Forelimb muscle (tissue), 1 donor: ENCODE measurements at regions not wholly inside any gene's neighbourhood (a gene's known extent, or its start where the extent isn't known, plus 50 kb on each side); places are given as distances from the start of the nearest gene placed in this dataset.

ENCODE experiments used
- DNase-seq: peaks from one replicate; pipeline ENCODE4 v3.0.0-alpha.2; 2013; ENCODE audit warnings: low read depth

DNA sequence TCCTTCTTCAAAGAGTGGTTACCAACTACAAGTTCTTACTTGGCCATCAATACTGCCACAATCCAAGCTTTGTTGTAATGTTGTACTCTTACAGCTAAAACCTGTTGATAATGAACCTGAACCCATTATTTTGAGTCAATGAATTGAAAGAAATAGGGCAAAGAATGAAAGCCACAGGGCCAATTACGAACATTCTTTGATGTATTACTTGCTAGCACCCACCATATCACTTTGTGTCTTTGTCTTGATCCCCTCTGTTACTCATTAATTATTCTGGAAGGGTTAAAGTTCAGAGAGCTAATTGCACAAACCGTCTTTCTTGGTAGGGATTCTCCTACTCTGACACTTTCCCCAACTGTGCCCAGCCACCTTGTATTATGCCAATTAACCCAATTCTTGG is 53.2 kb upstream of the TFEC start:
- DNase-seq, result no peak

DNA sequence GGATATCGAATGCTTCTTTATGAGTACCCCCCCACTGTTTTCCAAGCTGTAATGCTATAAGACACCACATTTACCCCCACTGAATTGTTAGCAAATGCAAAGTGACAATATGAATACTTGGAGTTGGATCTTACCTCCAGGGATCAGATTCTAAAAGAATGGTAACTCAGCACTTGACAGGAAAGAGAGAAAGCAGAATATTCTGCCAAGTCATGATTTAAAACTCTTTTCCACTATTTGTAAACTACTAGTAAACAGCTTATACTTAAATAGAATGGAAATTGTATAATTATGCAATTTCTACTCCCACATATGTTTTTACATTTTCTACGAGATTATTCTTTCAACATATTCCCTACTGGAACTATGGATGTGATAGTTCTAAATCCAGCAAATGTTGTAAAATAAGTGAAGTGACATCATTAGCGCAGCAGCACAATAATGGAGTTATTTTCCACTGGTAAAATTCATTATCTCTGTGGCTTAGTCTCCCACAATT is 56.0 kb upstream of the TFEC start:
- no peak for DNase-seq

DNA sequence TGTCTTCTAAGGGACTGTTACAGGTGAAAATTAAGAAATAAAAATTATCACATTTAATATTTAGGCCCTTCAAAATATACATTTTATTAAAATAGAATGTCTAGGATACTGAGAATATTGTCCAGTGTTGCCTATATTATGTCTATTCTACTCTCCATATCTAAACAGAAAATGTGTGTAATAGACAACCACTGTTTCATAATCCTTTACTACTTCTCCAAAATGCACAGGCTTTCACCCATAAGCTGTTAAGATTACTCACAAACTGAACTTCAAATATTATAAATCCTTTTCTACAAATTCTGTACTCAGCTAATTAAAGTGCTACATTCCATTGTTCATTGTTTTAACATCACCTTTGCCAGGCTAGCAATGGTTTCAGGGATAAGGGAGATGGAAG is 56.7 kb upstream of the TFEC start:
- DNase-seq, result no peak

DNA sequence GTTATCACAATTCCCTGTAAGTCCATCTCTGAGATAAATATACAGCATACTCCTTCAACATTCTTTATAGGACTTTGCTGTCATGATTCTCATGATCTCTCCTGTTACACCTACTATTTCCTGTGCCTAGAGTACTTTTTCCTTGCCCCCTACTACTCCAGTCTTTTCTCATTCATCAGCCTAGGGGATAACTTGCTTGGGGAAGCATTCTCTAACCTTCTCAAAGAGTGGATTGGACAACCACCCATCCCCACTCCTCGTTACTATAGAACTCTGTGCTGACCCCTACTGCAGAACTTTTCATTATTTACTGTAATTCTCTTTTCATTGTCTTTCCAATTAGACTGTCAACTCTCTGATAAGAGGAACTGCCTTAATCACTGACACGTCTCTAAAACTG is 57.4 kb upstream of the TFEC start:
- DNase-seq, result no peak

DNA sequence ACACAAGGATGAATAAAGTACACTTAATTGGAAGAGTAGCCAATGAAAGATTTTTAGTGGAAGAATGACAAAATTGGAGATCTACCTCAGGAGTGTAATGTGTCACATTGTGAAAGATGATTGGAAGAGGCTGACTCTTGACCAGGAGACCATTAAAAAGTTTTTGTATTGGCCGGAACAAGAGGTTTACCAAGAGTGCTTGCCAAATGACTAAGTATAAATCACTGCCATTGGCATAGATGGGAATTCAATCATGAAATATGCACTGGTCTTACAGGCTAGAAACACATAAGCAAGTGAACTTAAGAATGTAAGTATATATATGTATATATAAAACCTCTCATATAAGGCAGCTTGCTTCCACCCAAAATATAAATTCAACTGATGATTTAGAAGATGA is 58.7 kb upstream of the TFEC start:
- no peak for DNase-seq

DNA sequence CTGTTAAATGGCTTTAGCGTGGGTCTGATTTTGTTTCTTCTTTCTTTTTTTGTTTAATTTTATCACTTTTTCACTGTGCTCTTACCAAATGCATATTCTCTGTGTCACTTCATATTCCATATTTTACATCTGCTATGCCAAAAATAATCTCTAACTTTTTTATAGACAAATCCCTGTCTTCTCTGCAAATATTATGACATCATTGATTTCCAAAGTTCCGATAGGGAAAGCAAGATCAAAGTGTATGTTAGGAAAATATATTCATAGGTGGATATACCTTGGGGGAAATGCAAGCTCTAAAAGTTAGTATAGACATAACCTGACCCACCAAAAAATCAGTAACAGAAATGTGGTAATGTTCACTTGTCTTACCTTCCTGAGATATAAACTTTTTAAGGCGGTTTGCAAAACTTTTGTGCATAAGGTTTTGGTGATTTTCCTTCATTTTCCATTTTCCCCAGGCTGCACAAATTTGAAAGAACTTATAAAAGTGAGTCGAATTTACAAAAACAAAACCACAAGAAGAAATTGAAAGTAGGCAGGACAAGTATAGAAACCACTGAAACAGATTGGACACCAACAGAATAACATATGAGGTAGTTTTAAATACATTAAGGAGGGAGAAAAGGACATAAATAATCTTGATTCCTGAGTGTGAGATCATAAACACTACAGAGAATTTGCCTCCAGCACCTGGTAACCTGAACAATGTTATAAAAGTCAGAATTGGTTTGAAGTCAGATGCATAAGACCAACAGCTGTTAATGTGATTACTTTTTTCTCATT is 63.1 kb upstream of the TFEC start:
- DNase-seq, result no peak

DNA sequence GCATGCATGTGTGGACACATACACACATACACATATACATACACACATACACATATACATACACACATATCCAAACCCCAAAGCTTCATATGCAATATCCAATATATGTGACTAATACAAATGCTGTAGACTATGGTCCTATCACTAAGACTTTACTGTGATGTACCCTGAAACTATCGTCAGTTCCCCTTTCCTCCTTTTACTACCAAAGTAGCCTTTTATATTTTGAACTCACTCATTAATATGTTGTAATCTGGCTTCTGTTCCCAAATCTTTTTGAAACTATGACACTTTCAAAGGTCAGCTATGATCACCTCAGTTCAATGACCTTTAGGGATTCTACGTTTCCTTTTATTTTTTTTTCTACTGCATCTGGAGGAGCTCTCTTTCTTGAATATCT is 64.8 kb upstream of the TFEC start:
- DNase-seq, result no peak

DNA sequence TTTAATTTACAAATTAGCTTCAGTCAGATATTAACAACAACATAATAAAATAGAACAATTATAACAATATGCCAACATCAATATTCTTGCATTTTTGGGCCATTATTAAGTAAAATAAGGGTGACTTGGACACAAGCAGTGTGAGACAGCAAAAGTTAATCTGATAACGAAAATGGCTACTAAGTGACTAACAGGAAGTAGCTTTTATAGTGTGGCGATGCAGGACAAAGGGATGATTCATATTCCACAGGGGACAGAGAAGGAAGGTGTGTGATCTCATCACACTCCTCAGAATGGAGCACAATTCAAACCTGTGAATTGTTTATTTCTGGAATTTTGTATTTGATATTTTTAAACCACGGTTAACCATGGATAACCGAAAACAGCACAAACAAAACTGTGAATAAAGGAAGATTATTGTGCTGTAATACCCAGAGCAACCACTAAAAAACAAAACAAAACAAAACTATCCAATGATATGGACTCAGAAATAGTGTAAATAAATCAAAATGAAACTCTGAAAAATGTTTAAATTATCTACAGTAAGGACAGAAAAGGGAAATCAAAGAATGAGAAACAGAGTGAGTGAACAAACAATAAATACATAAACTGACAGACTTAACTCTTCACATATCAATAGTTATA is 66.9 kb upstream of the TFEC start:
- DNase-seq, result no peak

DNA sequence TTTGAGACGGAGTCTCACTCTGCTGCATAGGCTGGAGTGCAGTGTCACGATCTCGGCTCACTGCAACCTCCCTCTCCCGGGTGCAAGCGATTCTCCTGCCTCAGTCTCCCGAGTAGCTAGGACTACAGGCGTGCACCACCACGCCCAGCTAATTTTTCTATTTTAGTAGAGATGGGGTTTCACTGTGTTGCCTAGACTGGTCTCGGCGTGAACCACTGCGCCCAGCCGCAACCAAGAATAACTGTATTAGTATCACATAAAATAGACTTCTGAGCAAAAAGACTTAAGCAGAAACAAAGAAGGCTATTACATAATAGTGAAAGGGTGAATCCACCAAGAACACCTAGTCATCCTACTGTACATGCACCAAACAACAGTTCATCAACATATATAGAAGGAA is 67.6 kb upstream of the TFEC start:
- no peak for DNase-seq

DNA sequence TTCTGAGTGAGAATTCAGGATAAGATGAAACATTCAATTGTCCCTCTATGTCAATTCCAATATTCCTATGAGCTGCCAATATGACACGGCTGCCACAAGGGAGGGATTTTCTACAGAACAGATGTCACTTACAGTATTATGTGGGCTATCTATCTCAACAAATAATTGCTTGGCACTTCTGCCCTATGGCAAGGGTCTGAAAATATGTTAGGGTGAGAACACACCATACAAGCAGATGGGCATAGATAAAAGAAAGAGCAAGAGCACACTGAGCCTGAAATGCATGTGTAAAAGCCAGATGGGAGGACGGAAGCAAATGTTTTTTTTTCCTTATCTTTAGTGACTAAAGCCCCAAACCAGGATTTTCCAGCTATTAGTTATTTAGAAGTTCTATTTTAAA is 70.1 kb upstream of the TFEC start:
- DNase-seq, result no peak

DNA sequence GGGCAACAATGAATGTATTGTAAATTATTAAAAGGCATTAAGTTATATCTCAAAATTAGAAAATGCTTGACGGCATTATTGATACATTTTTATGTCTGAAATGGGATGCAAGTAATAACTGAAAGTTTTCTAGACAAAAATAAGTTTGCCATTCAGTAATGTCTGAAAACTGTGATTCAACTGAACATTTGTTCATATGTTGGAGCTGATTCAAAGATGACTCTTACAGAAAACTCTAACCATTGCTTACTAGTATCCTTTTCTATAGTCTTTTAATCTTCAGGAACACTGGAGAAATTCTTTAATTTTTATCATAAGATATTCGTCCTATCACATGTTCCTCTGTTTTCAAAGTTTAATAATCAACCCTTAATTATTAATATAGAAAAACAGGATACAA is 71.1 kb upstream of the TFEC start:
- DNase-seq, result no peak

DNA sequence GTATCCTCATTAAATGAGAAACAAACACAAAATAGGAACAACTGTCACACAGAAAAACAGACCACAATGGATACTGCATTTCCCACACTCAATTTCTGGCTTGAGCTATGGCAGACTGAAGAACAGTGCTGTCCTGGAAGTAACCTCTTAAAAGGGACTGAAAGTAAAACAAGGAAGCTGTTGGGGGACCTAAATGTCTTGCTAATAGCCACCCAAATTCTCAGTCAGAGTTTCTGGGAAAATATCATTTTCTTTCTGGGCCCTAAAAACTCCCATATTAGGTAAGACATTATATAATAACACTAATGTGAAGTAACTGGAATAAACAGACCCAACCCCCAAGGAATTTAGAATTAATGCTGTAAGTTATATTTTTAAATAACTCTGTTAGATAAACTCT is 80.9 kb upstream of the TFEC start:
- no peak for DNase-seq

DNA sequence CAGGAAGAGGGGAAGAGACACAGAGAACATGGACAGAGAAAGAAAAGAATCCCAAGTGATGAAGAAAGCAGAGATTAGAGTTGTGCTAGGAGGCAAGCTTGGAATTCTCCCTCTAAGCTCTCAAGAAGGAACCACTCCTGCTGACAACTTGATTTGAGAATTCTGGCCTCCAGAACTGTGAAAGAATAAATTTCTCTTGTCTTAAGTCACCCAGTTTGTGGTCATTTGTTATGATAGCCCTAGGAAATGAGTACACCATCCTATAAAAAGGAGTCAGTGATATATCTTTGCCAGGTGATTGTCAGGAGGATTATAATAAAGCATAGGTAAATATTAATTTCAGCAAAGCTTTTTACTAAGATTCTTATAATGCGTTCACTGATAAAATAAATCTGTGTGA is 82.7 kb upstream of the TFEC start:
- DNase-seq, result no peak

DNA sequence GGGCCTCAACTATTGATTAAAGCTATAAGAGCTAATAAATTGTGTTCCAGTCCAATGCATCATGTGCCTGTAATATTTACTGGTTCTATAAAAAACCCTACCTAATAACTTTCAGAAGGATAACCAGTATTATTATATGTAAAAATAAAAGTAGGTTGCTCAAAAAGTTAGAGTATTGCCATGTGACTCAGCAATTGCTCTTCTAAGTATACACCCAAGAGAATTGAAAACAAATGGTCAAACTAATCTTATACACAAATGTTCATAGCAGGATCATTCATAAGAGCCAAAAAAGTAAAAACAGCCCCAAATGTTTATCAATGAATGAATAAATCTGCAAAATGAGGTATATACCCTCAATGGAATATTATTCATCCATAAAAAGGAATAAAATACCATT is 89.5 kb upstream of the TES start:
- no peak for DNase-seq

DNA sequence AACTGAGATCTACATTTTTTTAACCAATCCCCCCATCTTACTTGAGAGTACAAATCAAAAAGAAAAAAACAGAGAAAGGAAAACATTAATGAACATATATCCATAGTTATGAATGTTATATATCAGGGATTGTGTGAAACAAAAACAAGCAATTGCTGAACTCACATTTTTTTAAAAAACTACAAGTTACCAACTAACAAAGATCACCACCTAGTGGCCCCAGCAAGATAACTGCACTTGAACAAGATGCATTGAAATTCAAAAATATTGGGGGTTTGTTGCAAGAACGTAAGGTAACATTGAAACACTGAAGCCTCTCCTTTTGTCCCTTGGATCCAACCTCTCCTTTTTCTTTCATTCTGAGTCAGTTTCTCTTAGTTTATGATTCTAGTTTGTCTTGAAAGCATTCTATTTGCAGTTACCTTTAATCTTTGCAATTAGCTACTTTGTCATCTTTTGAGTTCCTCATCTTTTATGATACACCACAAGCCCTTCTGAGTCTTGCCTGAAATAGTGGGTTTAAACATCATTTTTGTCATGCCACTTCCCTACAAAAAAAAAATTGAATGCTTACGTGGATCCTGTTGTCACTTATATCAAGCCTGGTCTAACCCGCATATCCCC is 87.3 kb upstream of the TES start:
- DNase-seq, result peak; percentile 16

DNA sequence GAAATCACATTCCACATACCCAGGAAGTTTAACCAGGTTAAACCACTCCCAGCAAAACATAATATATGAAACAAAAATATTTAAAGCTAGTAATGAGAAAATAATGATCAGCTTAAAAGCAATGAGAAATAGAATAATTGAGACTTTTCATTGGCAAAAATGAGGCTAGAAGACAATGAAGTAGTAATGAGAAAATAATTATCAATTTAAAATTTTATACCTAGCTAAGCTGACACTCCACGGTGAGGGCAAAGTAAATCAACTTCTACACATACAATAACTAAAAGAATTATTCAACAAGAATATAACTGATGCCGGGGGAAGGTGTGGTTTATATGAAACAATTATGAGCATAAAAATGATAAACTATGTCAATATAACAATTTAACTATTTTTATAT is 82.2 kb upstream of the TES start:
- DNase-seq, result no peak

DNA sequence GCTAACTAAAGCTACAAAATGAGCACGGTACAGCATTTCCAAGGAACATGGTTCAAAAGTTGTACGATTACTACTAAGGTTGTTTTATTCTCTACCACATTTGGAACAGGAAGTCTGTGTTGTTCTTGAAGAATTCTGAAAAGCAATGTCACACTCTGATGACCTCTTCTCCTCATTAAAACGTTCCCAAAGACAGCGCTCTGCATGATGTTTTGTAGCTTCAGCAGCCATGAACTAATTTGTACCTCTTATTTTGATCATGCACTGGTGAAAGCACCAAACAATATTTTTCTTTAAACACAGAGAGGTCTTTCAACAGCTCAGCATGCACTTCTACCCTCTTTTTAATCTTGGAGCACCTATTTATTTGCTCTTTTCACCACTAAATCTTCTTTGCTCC is 75.0 kb upstream of the TES start:
- no peak for DNase-seq

DNA sequence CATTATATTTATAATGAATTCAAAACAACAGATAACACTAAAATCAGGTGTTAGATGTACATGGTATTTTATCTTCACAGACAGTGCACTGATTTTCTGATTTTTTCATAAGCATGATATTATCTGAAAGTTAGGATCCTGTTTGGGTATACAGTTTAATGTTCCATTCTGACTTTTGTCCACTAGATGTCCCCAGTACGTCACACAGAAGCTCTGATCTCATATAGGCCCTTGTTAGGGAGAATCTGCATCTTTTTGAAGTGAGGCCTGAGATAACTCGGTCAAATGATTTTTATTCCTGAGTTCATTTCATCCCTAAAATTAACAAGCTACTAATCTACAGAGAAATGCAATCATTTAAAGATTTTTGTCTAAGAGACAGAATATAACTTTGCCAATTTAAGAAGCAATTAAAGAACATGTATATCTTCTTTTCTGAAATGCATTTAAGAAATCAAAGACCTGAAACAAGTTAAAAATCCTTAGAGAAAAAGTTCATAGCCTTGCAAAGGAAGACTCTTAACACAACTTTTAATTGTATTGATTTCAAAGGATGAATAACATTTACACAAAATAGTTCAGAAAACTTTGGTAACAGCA is 72.0 kb upstream of the TES start:
- peak; percentile 24 for DNase-seq

DNA sequence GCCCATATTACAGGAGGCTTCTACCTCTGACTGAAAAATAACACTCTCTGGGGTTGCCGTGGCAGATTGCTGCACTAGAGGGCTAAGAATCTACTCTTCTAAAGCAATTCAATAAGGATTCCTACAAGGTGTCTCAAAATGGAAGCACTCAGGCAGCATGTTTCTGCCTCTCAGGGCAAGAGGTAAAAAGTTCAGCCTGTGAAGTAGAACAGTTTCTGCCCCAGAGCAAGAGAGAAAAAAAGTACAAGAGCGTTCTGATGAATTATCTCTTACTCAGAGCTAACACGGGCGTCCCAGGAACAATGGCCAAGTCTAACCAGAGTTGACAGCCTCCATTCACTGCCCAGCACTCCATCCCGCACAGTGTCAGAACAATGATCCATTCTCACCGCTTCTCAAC is 71.3 kb upstream of the TES start:
- DNase-seq, result no peak

DNA sequence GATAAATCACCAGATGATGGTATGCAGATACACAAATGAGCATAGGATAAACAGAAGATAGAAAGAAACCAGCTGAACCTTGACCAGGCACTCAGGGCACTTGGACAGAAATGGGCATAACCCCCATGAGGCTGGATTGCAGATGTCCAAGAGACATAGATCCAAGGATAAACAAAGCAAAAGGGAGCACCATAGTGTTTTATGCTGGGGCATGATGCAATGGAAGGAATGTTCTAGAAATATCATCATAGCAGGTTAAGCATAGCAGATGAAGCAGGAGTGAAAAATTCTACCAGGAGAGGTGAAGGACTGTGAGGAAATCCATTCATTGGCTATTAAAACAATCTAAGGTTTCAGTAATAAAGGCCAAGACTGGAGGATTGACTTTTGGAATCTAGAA is 70.5 kb upstream of the TES start:
- DNase-seq, result no peak

DNA sequence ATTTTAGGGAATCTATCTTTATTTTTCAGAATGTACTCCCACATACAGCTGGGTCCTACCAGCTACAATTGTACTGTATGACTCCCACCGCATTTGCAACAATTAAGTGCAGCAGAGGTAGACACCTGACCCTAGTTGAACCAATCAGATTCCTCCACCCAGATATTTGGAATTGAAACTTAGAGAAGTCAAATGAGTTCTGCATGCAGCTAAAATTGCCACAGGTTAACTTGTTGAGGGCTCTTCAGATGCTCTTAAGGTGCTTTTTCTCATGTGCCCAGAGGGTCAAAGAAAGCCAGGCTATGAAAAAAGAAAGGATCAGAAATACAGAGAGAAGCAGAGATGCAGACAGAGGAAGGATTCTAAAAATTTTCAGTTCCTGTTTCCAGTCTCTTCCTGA is 68.0 kb upstream of the TES start:
- DNase-seq, result no peak

DNA sequence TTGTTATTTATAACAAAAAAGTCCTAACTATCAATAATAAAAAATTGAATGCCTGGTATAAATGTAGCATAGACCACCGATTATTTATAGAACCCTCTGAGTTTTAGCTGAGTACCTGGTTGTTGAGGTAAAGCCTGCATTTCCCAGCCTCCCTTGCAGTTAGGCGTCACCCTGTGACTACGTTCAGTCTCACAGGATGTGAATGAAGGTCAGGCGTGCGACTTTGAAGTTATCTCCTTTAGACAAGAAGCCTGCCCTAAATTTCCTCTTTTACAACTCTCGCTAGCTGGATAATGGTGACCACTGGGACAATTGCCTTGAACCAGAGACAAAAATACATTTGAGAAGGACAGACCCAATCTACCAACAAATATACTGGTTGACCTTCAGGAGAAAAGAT is 67.5 kb upstream of the TES start:
- no peak for DNase-seq
